Astrocyte (in vitro differentiated cells and primary cell): ENCODE measurements at regions not wholly inside any gene's neighbourhood (a gene's known extent, or its start where the extent isn't known, plus 50 kb on each side); places are given as distances from the start of the nearest gene placed in this dataset.

ENCODE experiments used
- EZH2 ChIP-seq: IDR thresholded peaks from 2 replicates; pipeline ENCODE4 v1.6.1; 2012; ENCODE audit warnings: mild to moderate bottlenecking, low read length, inconsistent platforms; ENCODE audit not compliant: insufficient read depth
- TF ChIP-seq, protein P1 (sequence below): IDR thresholded peaks from 2 replicates; pipeline ENCODE4 v1.5.1; 2011; ENCODE audit warnings: low read depth, mild to moderate bottlenecking, inconsistent platforms, low read length, moderate library complexity; ENCODE audit not compliant: insufficient read depth

DNA sequence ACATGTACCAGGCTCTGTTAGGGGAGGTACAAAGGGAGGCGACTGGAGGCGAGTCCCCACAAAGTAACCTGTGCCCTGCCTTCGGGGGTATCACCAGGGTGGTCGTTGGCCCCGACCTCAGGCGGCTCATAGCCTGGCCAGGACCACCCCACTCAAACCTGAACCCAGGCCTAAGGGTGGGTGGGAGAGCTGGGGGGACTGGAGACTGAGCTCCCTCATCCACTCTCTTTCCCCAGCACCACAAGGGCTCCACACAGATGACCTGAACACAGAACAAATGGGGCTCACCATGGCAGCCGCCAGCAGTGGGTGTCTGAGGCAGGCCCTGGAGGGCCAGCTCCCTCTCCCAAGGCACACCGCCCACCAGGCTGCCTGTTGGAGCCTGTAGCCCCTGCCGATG is 120.6 kb upstream of the TNRC6C start:
- TF ChIP-seq, protein P1, sequence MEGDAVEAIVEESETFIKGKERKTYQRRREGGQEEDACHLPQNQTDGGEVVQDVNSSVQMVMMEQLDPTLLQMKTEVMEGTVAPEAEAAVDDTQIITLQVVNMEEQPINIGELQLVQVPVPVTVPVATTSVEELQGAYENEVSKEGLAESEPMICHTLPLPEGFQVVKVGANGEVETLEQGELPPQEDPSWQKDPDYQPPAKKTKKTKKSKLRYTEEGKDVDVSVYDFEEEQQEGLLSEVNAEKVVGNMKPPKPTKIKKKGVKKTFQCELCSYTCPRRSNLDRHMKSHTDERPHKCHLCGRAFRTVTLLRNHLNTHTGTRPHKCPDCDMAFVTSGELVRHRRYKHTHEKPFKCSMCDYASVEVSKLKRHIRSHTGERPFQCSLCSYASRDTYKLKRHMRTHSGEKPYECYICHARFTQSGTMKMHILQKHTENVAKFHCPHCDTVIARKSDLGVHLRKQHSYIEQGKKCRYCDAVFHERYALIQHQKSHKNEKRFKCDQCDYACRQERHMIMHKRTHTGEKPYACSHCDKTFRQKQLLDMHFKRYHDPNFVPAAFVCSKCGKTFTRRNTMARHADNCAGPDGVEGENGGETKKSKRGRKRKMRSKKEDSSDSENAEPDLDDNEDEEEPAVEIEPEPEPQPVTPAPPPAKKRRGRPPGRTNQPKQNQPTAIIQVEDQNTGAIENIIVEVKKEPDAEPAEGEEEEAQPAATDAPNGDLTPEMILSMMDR = no peak
- TF ChIP-seq EZH2 = no peak
